Ecto neural progenitor cell (in vitro differentiated cells): ENCODE measurements at regions not wholly inside any gene's neighbourhood (a gene's known extent, or its start where the extent isn't known, plus 50 kb on each side); places are given as distances from the start of the nearest gene placed in this dataset.

ENCODE experiments used
- DNase-seq: peaks from one replicate; pipeline ENCODE4 v3.0.0-alpha.2; 2018; ENCODE audit warnings: low spot score

- no peak for DNase-seq
Observed at GRCh38 chr5:116361979-116362577, 212.5 kb downstream of the SEMA6A start.

DNA sequence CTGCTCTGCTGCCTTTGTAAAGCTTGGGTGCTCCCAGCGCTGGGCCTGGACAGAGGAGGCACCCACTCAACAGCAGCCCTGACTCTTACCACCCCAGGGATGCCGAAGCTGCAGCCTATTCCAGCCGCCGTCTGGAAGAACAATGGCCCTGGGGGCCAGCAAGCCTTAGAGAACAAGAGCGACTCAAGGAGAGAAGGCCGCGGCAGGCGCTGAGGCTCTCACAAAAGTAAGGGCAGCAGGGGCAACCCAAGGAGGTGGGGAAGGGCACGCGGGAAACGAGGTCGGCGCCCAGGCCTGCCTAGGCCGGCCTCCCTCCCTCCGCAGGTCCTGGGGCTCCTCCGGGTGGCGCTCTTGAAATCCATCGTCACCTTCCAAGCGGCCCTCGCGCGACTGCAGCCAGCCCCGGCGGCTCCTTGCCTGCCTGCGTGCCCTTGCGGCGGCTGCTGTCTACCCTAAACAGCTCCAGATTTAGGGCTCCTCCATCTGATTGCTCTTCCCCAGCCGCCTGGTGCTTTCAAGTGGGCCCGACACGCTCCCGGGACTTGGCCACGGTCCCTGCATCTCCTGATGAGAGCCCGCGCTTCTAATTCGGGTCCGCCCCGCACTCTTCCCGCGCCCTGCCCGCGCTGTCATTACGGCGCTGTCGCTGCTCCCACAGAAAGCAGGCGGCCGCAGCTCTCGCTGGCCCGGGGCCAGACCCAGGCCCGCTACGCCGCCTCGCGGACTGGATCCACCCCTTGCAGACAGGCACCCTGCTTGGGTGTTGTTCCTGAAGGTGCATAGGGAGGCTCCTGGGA lies 213.3 kb downstream of the SEMA6A start:
- peak; percentile 85 for DNase-seq

GRCh38 chr5:116360008-116360853 lies 214.4 kb downstream of the SEMA6A start:
- no peak for DNase-seq

DNA sequence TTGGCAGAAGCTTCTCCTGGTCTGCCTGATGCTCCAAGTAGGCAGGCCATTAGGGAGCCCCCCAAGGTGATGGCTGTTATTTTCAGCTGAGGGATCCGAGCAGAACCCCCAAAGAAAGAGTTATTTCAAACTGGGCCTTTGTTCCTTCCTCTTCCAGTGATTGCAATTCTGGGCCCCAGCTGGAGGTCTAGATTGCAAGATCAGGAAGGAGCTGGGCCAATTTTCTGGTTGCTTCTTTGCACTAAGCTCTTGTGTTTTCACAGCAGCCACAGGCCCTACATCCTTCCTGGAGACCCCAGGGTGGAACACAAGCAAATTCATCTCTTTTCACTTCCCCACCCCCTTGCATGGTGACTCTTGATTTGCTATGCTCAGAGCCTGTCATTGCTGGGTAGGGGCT lies 215.0 kb downstream of the SEMA6A start:
- DNase-seq = no peak

- no peak for DNase-seq
Observed at GRCh38 chr5:116358911-116359418, 215.7 kb downstream of the SEMA6A start.

GRCh38 chr5:116358015-116358523 lies 216.6 kb downstream of the SEMA6A start:
- no peak for DNase-seq

DNA sequence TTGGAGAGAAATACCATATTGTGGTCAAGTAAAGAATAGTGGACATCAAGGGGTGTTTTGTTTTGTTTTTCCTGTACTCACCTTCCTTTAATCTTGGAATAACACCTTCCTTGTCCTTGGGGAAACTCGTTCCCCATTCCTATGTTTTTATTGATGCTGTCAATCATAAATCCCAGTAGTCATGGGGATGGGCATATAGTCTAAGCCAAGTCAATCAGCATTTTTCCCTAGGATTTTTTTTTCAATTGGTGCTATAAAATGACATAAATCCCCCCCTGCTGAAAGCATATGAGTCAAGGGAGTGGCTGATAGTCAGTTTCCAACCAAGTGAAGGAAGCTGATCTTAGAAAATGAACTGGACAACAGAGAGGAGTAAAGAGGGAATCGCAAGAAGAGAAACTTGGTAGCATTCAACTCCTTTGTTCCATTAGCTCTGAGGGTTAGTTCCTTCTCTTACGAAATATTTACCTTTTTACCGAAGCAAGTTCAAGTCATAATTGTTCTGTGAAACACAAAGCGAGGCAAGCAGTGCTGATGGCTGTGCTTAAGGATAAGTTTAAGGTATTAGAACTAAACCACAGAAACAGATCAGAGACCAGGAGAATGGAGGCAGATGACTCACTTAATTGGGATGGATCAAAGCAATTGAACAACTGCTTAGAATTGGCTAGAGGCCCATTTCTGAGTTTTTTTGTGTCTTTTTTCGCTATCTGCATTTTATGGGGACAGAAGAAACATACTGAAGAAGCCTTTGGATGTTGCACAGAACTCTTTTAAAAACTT lies 218.6 kb downstream of the SEMA6A start:
- no peak for DNase-seq

GRCh38 chr5:116354699-116355098 lies 219.9 kb downstream of the SEMA6A start:
- no peak for DNase-seq

GRCh38 chr5:116347657-116348056 lies 227.0 kb downstream of the SEMA6A start:
- DNase-seq = no peak

DNA sequence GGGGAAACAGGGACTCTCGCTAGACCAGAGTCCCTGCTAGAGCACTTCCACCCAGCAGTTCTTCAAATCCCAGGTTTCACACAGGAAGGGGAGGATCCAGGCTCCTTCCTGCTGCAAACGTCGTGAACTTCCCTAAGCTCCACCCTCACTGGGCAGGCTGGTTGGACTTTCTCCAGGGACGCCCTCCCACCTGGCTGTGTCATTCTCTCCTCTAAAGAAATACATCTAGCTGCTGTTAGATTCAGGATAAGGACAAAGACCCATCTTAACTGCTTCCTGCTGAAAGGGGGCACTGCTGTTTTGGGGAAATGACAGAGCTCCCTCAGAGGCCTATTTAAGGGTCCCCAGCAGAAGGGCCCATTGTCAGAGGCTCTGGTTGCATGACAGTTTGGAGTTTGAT lies 230.7 kb downstream of the SEMA6A start:
- no peak for DNase-seq
